RPMI7951 (cell line): ENCODE measurements at regions not wholly inside any gene's neighbourhood (a gene's known extent, or its start where the extent isn't known, plus 50 kb on each side); places are given as distances from the start of the nearest gene placed in this dataset.
"Not testable (repeated sequence)": the region's sequence is repeated elsewhere in the genome, so short reads cannot be mapped to it uniquely, and the experiment has no call there.

Experiments
- DNase-seq: peaks from one replicate; pipeline ENCODE4 v3.0.0-alpha.2; 2012; ENCODE audit warnings: low read depth

GRCh38 chr21:17679002-17679600, 66.4 kb upstream of the BTG3 start:
- DNase-seq: peak; percentile 65

- DNase-seq: not testable (repeated sequence)
Measured at GRCh38 chr21:17676930-17677329, 64.2 kb upstream of the BTG3 start.

GRCh38 chr21:17674106-17674505, 61.4 kb upstream of the BTG3 start:
- DNase-seq: no peak

- DNase-seq: peak; percentile 77
Measured at GRCh38 chr21:17673261-17674020, 60.7 kb upstream of the BTG3 start.

- no peak for DNase-seq
Measured at GRCh38 chr21:17671733-17672132, 59.0 kb upstream of the BTG3 start.

- no peak for DNase-seq
Measured at GRCh38 chr21:17668479-17669140, 55.9 kb upstream of the BTG3 start.

GRCh38 chr21:17667256-17667655, 54.6 kb upstream of the BTG3 start:
- DNase-seq: no peak
